ENCODE measurements at regions not wholly inside any gene's neighbourhood (a gene's known extent, or its start where the extent isn't known, plus 50 kb on each side); places are given as distances from the start of the nearest gene placed in this dataset.
"Not testable (repeated sequence)": the region's sequence is repeated elsewhere in the genome, so short reads cannot be mapped to it uniquely, and the experiment has no call there.

DNA sequence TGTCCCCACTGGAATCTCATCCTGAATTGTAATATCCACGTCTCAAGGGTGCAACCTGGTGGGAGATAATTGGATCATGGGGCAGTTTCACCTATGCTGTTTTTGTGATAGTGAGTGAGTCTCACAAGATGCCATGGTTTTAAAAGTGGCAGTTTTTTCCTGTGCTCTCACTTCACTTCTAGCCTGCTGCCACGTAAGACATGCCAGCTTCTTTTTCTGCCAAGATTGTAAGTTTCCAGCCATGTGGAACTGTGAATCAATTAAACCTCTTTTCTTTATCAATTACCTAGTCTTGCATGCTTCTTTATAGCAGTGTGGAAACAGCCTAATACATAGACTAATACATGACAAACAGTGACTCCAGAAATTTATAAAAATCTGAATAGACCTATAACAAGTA lies 1131.8 kb downstream of the PCDH7 start:
- DNase-seq = no peak

GRCh38 chr4:31877429-31877828 lies 1157.3 kb downstream of the PCDH7 start:
- no peak for DNase-seq

DNA sequence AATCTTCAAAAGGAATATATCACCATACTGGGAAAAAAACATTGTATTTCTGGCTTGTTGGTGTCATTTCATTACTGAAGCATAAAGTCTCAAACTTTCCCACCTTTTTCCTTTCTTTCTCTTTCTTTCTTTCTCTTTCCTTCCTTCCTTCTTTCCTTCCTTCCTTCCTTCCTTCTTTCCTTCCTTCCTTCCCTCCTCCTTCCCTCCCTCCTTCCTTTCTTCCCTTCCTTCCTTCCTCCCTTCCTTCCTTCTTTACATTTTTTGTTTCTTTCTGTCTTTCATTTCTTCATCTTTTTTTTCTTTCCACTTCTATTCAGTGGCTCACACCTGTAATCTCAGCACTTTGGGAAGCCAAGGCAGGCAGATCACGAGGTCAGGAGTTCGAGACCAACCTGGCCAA lies 1160.7 kb downstream of the PCDH7 start:
- not testable (repeated sequence) for DNase-seq

- no peak for DNase-seq
These were observed 1176.2 kb downstream of the PCDH7 start for GRCh38 chr4:31896349-31896748.

GRCh38 chr4:31905363-31905762 lies 1185.2 kb downstream of the PCDH7 start:
- no peak for DNase-seq

GRCh38 chr4:31908261-31908660 lies 1188.1 kb downstream of the PCDH7 start:
- no peak for DNase-seq

DNA sequence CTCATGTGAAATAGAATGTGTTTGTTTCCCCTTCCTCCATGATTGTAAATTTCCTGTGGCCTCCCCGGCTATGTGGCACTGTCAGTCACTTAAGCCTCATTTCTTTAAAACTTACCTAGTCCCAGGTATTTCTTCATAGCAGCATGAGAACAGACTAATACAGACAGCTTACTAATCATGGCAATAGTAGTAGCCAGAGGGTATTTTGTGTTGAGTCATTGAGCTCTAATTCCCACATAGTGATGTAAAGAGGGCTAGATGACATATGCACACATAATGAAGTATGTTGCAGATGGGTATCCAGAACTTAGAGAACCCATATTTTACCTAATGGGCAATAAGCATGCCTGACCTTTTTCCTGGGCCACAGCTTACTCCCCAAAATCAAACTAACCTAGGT lies 1197.2 kb downstream of the PCDH7 start:
- no peak for DNase-seq

DNA sequence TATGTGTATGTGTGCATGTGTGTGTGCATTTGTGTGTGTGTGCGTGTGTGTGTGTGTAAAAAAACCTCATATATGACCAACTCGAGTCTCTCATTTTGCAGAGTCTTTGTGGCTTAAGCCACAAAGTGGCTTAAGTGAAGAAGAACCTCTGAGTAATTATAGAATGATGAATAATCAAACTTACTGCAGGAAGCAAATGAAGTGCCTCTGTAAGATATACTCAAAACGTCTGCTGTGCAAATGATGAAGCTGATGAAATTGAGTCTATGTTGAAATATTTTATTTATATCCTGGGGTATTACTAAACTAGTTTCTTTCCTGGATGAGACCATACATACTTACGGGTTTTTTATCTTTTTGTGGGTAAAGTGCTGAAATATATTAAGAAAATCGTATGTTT lies 1198.7 kb downstream of the PCDH7 start:
- DNase-seq = no peak

DNA sequence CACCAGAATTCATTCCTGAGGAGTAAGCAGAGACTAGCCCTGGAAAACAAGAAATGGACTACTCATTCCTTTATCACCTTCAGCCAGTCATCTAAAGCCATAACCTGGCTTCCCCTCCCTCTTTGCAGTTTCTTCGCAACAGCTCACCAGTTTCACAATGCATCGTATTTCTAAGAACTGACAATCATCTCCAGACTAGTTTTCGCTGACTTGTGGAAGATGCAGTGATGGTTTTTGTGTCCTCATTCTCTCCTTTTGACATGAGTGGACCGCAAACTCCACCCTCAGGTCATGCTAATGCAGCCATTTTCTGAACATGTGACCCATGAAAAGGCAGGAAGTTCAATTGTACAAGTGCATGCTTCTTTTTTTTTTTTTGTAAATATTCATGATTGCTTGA lies 1203.5 kb downstream of the PCDH7 start:
- DNase-seq = no peak

GRCh38 chr4:31929676-31930345 lies 1209.6 kb downstream of the PCDH7 start:
- no peak for DNase-seq

DNA sequence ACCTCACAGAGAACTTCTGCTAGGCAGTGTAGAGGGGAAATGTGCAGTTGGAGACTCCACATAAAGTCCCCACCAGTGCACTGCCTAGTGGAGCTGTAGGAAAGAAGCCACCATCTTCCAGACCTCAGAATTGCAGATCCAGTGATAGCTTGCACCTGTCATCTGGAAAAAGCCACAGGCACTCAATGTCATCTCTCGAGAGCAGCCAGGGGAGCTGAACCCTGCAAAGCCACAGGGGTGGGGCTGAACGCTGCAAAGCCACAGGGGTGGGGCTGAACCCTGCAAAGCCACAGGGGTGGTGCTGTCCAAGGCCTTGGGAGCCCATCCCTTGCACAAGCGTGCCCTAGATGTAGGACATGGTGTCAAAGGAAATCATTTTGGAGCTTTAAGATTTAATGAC lies 1226.3 kb downstream of the PCDH7 start:
- no peak for DNase-seq

DNA sequence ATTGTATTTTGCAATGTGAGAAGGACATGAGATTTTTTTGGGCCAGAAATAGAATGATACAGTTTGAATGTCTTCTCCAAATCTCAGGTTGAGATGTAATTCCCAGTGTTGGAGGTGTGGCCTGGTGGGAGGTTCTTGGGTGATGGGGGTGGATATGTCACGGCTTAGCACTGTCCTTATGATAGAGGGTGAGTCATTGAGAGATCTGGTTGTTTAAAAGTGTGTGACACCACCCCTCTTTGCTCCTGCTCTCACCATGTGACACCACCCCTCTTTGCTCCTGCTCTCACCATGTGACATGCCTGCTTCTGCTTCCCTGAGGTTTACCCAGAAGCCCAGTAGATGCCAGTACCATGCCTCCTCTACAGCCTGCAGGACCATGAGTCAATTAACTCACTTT lies 1226.9 kb downstream of the PCDH7 start:
- no peak for DNase-seq

- no peak for DNase-seq
These were observed 1228.9 kb downstream of the PCDH7 start for GRCh38 chr4:31949045-31949444.

- no peak for DNase-seq
These were observed 1235.2 kb downstream of the PCDH7 start for GRCh38 chr4:31955346-31955745.

DNA sequence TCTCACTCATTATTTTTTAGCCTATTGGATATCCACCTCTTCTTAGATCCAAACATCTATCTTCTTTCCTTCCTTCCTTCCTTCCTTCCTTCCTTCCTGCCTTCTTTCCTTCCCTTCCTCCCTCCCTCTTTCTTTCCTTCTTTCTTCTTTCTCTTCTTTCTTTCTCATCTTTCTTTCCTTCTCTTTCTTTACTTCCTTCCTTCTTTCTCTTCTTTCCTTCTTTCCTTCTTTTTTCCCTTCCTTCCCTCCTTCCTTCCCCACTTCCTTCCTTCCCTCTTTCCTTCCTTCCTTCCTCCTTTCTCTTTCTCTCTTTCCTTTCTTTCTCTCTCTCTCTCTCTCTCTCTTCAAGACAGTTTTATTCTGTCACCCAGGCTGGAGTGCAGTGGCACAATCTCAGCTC lies 1239.8 kb downstream of the PCDH7 start:
- DNase-seq = no peak

- DNase-seq = no peak
These were observed 1244.5 kb downstream of the PCDH7 start for GRCh38 chr4:31964685-31965084.

GRCh38 chr4:31968842-31969241 lies 1248.7 kb downstream of the PCDH7 start:
- DNase-seq = no peak

DNA sequence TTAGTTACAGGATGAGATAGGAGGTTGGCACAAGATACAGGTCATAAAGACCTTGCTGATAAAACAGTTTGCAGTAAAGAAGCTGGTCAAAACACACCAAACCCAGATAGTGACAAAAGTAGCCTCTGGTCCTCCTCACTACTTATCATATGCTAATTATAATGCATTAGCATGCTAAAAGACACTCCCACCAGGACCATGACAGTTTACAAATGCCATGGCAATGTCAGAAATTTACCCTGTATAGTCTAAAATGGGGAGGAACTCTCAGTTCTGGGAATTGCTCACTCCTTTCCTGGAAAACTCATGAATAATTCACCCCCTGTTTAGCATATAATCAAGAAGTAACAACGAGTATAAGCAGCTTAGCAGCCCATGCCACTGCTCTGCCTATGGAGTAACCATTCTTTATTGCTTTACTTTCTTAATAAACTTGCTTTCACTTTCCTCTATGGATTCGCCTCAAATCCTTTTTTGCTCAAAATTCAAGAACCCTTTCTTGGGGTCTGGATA lies 1254.4 kb downstream of the PCDH7 start:
- no peak for DNase-seq

DNA sequence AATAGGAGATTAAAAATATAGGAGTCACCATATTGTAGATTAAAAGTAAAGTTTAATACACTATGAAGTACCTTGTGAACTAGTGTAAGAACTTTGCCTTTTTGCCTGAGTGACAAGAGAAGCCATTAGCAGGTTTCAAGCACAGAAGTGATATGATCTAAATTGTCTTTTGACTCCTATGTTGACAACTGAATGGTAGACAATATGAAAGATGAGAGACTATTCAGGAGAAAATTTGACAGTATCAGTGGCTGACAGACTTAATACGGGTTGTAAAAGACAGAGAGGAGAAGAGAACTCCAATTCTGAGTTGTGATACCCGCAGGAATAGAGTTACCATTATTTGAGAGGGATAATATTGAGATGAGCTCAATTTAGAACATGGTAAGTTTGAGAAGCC lies 1259.8 kb downstream of the PCDH7 start:
- DNase-seq = no peak

- no peak for DNase-seq
These were observed 1263.1 kb downstream of the PCDH7 start for GRCh38 chr4:31983246-31983645.

DNA sequence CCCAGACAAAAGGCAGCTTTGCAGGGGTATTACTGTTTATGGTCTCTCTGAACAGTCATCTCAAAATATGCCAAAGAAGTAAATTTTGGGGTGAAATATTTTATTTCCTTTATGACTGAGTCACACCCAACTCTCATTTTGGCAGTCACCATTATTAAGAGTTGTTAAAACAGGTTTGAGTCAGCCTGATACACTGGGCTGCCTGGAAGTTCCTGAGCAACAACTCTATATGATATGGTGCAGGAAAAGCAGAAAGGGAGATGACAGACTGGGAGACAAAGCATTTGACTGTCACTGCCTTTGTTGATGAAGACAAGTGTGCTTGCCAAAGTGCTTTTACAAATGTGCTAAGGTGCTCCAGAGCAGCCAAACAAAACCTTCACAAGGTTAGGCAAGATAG lies 1263.5 kb downstream of the PCDH7 start:
- DNase-seq = no peak

DNA sequence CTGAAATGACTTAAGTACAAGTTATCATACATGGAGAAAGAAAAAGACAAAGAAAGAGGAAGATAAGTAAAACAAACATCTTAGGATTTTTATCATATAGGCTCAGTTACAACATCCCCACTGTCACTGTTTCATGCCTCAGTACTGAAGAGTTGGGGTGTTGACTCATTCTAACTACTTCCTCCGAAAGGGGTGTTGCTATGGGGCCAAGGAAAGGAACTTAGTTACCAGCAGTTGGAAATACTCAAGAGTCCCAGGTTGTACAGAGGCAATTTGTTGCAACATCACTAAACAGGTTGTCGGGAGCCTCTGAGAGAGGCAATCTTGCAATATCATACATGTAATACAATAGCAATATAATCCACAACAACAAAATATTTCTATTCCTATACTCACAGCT lies 1264.7 kb downstream of the PCDH7 start:
- DNase-seq = no peak

- no peak for DNase-seq
These were observed 1276.1 kb downstream of the PCDH7 start for GRCh38 chr4:31995943-31996901.

GRCh38 chr4:31998807-31999206 lies 1278.6 kb downstream of the PCDH7 start:
- no peak for DNase-seq

Measured in activated CD4-positive, CD25-positive, alpha-beta regulatory T cell (primary cell).